SH-SY5Y (cell line): ENCODE measurements at regions not wholly inside any gene's neighbourhood (a gene's known extent, or its start where the extent isn't known, plus 50 kb on each side); places are given as distances from the start of the nearest gene placed in this dataset.

Experiments
- GATA2 ChIP-seq: IDR thresholded peaks from 2 replicates; pipeline ENCODE4 v1.6.1; 2011; ENCODE audit warnings: mild to moderate bottlenecking, low read depth, low read length
- GATA3 ChIP-seq: IDR thresholded peaks from 2 replicates; pipeline ENCODE4 v1.6.1; 2011; ENCODE audit warnings: low read depth, mild to moderate bottlenecking, low read length, moderate library complexity

DNA sequence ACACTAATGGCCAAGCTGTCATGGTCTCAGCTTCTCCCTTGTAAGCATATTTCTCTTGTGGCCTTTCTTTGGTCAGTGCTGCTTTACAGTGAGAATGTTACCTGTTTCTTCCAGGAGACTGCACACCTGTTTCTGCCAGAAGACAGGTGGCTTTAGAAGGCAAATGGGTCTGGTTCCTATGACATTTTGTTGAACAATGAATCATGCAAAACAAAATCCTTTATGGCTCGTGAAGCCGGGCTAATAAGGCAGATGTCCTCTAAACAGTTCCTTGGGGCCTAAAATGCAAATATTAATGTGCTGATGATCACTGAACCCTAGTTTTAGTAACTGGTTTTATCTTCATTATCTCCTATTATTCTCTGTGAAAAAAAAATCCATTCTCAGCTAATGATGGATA lies 927.6 kb downstream of the GALC start:
- TF ChIP-seq GATA2 (no peak), GATA3 (no peak)
